KOPT-K1 (cell line): ENCODE measurements at regions not wholly inside any gene's neighbourhood (a gene's known extent, or its start where the extent isn't known, plus 50 kb on each side); places are given as distances from the start of the nearest gene placed in this dataset.

ENCODE experiments used
- H3K27ac ChIP-seq: fragments of 200-600 bp; sonication (generic); 2 replicates; pipeline ENCODE4 v1.5.1; 2016; ENCODE audit warnings: antibody characterized with exemption, mild to moderate bottlenecking, low read depth, low read length; ENCODE audit not compliant: poor library complexity, severe bottlenecking
- H3K36me3 ChIP-seq: fragments of 200-600 bp; sonication (generic); 2 replicates; pipeline ENCODE4 v1.5.1; 2017; ENCODE audit warnings: antibody characterized with exemption, mild to moderate bottlenecking, low read length, moderate library complexity; ENCODE audit not compliant: insufficient read depth
- H3K9me3 ChIP-seq: fragments of 200-600 bp; sonication (generic); 2 replicates; pipeline ENCODE4 v1.5.1; 2017; ENCODE audit warnings: antibody characterized with exemption, low read length, mild to moderate bottlenecking; ENCODE audit not compliant: insufficient read depth, poor library complexity, severe bottlenecking

- Histone ChIP-seq H3K27ac (no peak overlapping the region), H3K9me3 (no peaks in the 10 kb centered on the region), H3K36me3 (no peaks in the 10 kb centered on the region)
Observed at GRCh38 chr5:118778941-118779340, 209.4 kb downstream of the DTWD2 start.

GRCh38 chr5:118777189-118777736 is 211.1 kb downstream of the DTWD2 start:
- Histone ChIP-seq H3K27ac (no peak overlapping the region), H3K9me3 (no peaks in the 10 kb centered on the region)

GRCh38 chr5:118776755-118777154 is 211.6 kb downstream of the DTWD2 start:
- no peak overlapping the region for H3K27ac ChIP-seq
- no peaks in the 10 kb centered on the region for H3K36me3 ChIP-seq
- H3K9me3 ChIP-seq = no peaks in the 10 kb centered on the region

More at GRCh38 chr5:118777189-118777736, 211.1 kb downstream of the DTWD2 start:
- H3K36me3 ChIP-seq = no peaks in the 10 kb centered on the region

- Histone ChIP-seq H3K27ac (no peak overlapping the region), H3K9me3 (no peaks in the 10 kb centered on the region), H3K36me3 (no peaks in the 10 kb centered on the region)
Observed at GRCh38 chr5:118775790-118776499, 212.4 kb downstream of the DTWD2 start.

- no peaks in the 10 kb centered on the region for H3K36me3 ChIP-seq
- H3K9me3 ChIP-seq = no peaks in the 10 kb centered on the region
- no peak overlapping the region for H3K27ac ChIP-seq
Observed at GRCh38 chr5:118768607-118769175, 219.7 kb downstream of the DTWD2 start.

GRCh38 chr5:118762291-118762690 is 226.1 kb downstream of the DTWD2 start:
- no peaks in the 10 kb centered on the region for H3K36me3 ChIP-seq
- no peaks in the 10 kb centered on the region for H3K9me3 ChIP-seq
- H3K27ac ChIP-seq = no peak overlapping the region

GRCh38 chr5:118761814-118762213 is 226.5 kb downstream of the DTWD2 start:
- no peaks in the 10 kb centered on the region for H3K36me3 ChIP-seq
- H3K9me3 ChIP-seq = no peaks in the 10 kb centered on the region
- no peak overlapping the region for H3K27ac ChIP-seq

GRCh38 chr5:118752969-118753368 is 235.4 kb downstream of the DTWD2 start:
- H3K9me3 ChIP-seq = no peaks in the 10 kb centered on the region
- H3K36me3 ChIP-seq = no peaks in the 10 kb centered on the region
- H3K27ac ChIP-seq = no peak overlapping the region

- Histone ChIP-seq H3K27ac (no peak overlapping the region), H3K9me3 (no peaks in the 10 kb centered on the region), H3K36me3 (no peaks in the 10 kb centered on the region)
Observed at GRCh38 chr5:118736396-118736795, 252.0 kb downstream of the DTWD2 start.

- Histone ChIP-seq H3K36me3 (no peaks in the 10 kb centered on the region), H3K9me3 (no peaks in the 10 kb centered on the region), H3K27ac (no peak overlapping the region)
Observed at GRCh38 chr5:118733394-118733793, 255.0 kb downstream of the DTWD2 start.

- Histone ChIP-seq H3K36me3 (no peaks in the 10 kb centered on the region), H3K9me3 (no peaks in the 10 kb centered on the region), H3K27ac (no peak overlapping the region)
Observed at GRCh38 chr5:118728191-118728590, 260.2 kb downstream of the DTWD2 start.

- no peaks in the 10 kb centered on the region for H3K9me3 ChIP-seq
- H3K27ac ChIP-seq = no peak overlapping the region
- no peaks in the 10 kb centered on the region for H3K36me3 ChIP-seq
Observed at GRCh38 chr5:118726891-118727290, 261.5 kb downstream of the DTWD2 start.

GRCh38 chr5:118723021-118723338 is 265.4 kb downstream of the DTWD2 start:
- Histone ChIP-seq H3K27ac (no peak overlapping the region), H3K36me3 (no peaks in the 10 kb centered on the region), H3K9me3 (no peaks in the 10 kb centered on the region)

GRCh38 chr5:118722122-118723020 is 266.0 kb downstream of the DTWD2 start:
- Histone ChIP-seq H3K36me3 (no peaks in the 10 kb centered on the region), H3K27ac (no peak overlapping the region), H3K9me3 (no peaks in the 10 kb centered on the region)

GRCh38 chr5:118711727-118712126 is 276.6 kb downstream of the DTWD2 start:
- no peak overlapping the region for H3K27ac ChIP-seq
- H3K9me3 ChIP-seq = no peaks in the 10 kb centered on the region
- no peaks in the 10 kb centered on the region for H3K36me3 ChIP-seq
